GM12878 (cell line): ENCODE measurements at regions not wholly inside any gene's neighbourhood (a gene's known extent, or its start where the extent isn't known, plus 50 kb on each side); places are given as distances from the start of the nearest gene placed in this dataset.
A peak's percentile ranks its signal among the peaks of the same experiment; 100 is the strongest.

Experiments
- BACH1 ChIP-seq: fragments of 450-650 bp; IDR thresholded peaks from 2 replicates; pipeline ENCODE4 v1.6.1; 2017; ENCODE audit warnings: mild to moderate bottlenecking, borderline replicate concordance
- BCL11A ChIP-seq: IDR thresholded peaks from 2 replicates; pipeline ENCODE4 v1.6.1; 2011; ENCODE audit warnings: low read depth, low read length
- CHD1 ChIP-seq: IDR thresholded peaks from 2 replicates; pipeline ENCODE4 v1.6.1; 2012; ENCODE audit warnings: low read depth, low read length, improper control_type of control experiment
- CHD4 ChIP-seq: fragments of 200-600 bp; sonication (generic); IDR thresholded peaks from 2 replicates; pipeline ENCODE4 v1.6.1; 2016; ENCODE audit warnings: mild to moderate bottlenecking
- FOS ChIP-seq: IDR thresholded peaks from 3 replicates; pipeline ENCODE4 v1.6.1; 2011; ENCODE audit warnings: borderline replicate concordance; ENCODE audit not compliant: insufficient read length; ENCODE audit errors: extremely low read depth
- FOXK2 ChIP-seq: fragments of 450-650 bp; IDR thresholded peaks from 2 replicates; pipeline ENCODE4 v1.6.1; 2017; ENCODE audit warnings: mild to moderate bottlenecking, moderate library complexity
- GATAD2B ChIP-seq: fragments of 450-650 bp; conservative IDR thresholded peaks from 2 replicates; pipeline ENCODE4 v1.6.1; 2017; ENCODE audit warnings: low read depth, mild to moderate bottlenecking, moderate library complexity
- HCFC1 ChIP-seq: fragments of 150-350 bp; IDR thresholded peaks from 2 replicates; pipeline ENCODE4 v1.6.1; 2014; ENCODE audit warnings: low read length
- HDAC6 ChIP-seq: fragments of 200-600 bp; sonication (generic); IDR thresholded peaks from one replicate; pipeline ENCODE4 v1.8.0; 2017; ENCODE audit warnings: antibody characterized with exemption; ENCODE audit not compliant: unreplicated experiment
- LARP7 ChIP-seq: fragments of 450-650 bp; IDR thresholded peaks from 2 replicates; pipeline ENCODE4 v1.6.1; 2017; ENCODE audit warnings: mild to moderate bottlenecking
- MEF2A ChIP-seq: IDR thresholded peaks from 2 replicates; pipeline ENCODE4 v1.6.1; 2011; ENCODE audit warnings: low read depth, mild to moderate bottlenecking, low read length, moderate library complexity; ENCODE audit not compliant: insufficient read depth
- NBN ChIP-seq: fragments of 450-650 bp; IDR thresholded peaks from 2 replicates; pipeline ENCODE4 v1.6.1; 2016
- NFXL1 ChIP-seq: fragments of 450-650 bp; IDR thresholded peaks from 2 replicates; pipeline ENCODE4 v1.6.1; 2017; ENCODE audit warnings: antibody characterized with exemption, mild to moderate bottlenecking, borderline replicate concordance
- NKRF ChIP-seq: fragments of 450-650 bp; conservative IDR thresholded peaks from 2 replicates; pipeline ENCODE4 v1.6.1; 2017; ENCODE audit warnings: mild to moderate bottlenecking, moderate library complexity
- NR2C1 ChIP-seq: fragments of 450-650 bp; IDR thresholded peaks from 2 replicates; pipeline ENCODE4 v1.6.1; 2017; ENCODE audit warnings: antibody characterized with exemption, mild to moderate bottlenecking, moderate library complexity
- NRF1 ChIP-seq: conservative IDR thresholded peaks from 2 replicates; pipeline ENCODE4 v1.6.1; 2011; ENCODE audit warnings: mild to moderate bottlenecking, low read depth, low read length, improper control_type of control experiment
- PAX8 ChIP-seq: fragments of 450-650 bp; IDR thresholded peaks from 2 replicates; pipeline ENCODE4 v1.6.1; 2017; ENCODE audit warnings: mild to moderate bottlenecking, moderate library complexity
- POLR2A ChIP-seq: IDR thresholded peaks from 2 replicates; pipeline ENCODE4 v1.6.1; 2011; ENCODE audit warnings: low read depth, mild to moderate bottlenecking, low read length
- SMAD1 ChIP-seq: fragments of 450-650 bp; IDR thresholded peaks from 2 replicates; pipeline ENCODE4 v1.6.1; 2018; ENCODE audit warnings: mild to moderate bottlenecking, low read depth; ENCODE audit not compliant: partially characterized antibody
- SPI1 ChIP-seq: IDR thresholded peaks from 2 replicates; pipeline ENCODE4 v1.6.1; 2011; ENCODE audit warnings: low read depth, mild to moderate bottlenecking, low read length, moderate library complexity, borderline replicate concordance; ENCODE audit not compliant: insufficient read depth
- STAT1 ChIP-seq: fragments of 450-650 bp; conservative IDR thresholded peaks from 2 replicates; pipeline ENCODE4 v1.6.1; 2014; ENCODE audit warnings: antibody characterized with exemption, mild to moderate bottlenecking
- STAT3 ChIP-seq: IDR thresholded peaks from 2 replicates; pipeline ENCODE4 v1.6.1; 2011; ENCODE audit warnings: low read depth, low read length, improper control_type of control experiment
- SUZ12 ChIP-seq: fragments of 200-600 bp; sonication (generic); IDR thresholded peaks from one replicate; pipeline ENCODE4 v1.6.1; 2018; ENCODE audit warnings: antibody characterized with exemption, mild to moderate bottlenecking; ENCODE audit not compliant: unreplicated experiment
- TCF12 ChIP-seq: IDR thresholded peaks from 2 replicates; pipeline ENCODE4 v1.6.1; 2011; ENCODE audit warnings: low read depth, mild to moderate bottlenecking, low read length
- USF1 ChIP-seq: IDR thresholded peaks from 2 replicates; pipeline ENCODE4 v1.6.1; 2011; ENCODE audit warnings: borderline replicate concordance, low read depth, mild to moderate bottlenecking, moderate library complexity, mixed read lengths, low read length; ENCODE audit not compliant: insufficient read depth; ENCODE audit errors: extremely low read length
- USF2 ChIP-seq: IDR thresholded peaks from 2 replicates; pipeline ENCODE4 v1.6.1; 2011; ENCODE audit warnings: low read depth, low read length, improper control_type of control experiment, borderline replicate concordance
- YY1 ChIP-seq: IDR thresholded peaks from 2 replicates; pipeline ENCODE4 v1.6.1; 2011; ENCODE audit warnings: low read depth, mild to moderate bottlenecking, low read length
- ZNF592 ChIP-seq: fragments of 450-650 bp; IDR thresholded peaks from 2 replicates; pipeline ENCODE4 v1.6.1; 2017; ENCODE audit warnings: mild to moderate bottlenecking, moderate library complexity

- TF ChIP-seq BACH1 = no peak
- no peak for TF ChIP-seq NKRF
- TF ChIP-seq USF2 = no peak
- no peak for TF ChIP-seq TCF12
- no peak for TF ChIP-seq FOXK2
- no peak for TF ChIP-seq NR2C1
- no peak for TF ChIP-seq NRF1
- no peak for TF ChIP-seq SMAD1
- no peak for TF ChIP-seq SPI1
- TF ChIP-seq CHD4 = no peak
- TF ChIP-seq FOS = no peak
- no peak for TF ChIP-seq YY1
- no peak for TF ChIP-seq NBN
- TF ChIP-seq HCFC1 = no peak
- TF ChIP-seq GATAD2B = no peak
- TF ChIP-seq ZNF592 = no peak
- TF ChIP-seq LARP7 = no peak
- TF ChIP-seq POLR2A = no peak
- TF ChIP-seq BCL11A = no peak
- TF ChIP-seq SUZ12 = no peak
- TF ChIP-seq STAT3 = no peak
- TF ChIP-seq STAT1 = no peak
- no peak for TF ChIP-seq CHD1
- TF ChIP-seq USF1 = no peak
- TF ChIP-seq MEF2A = 0 out of 2 replicates have a peak, but pooled peaks have one; percentile 52
- no peak for TF ChIP-seq PAX8
- no peak for TF ChIP-seq HDAC6
- TF ChIP-seq NFXL1 = no peak
Observed at GRCh38 chr10:108051218-108051617, 886.7 kb upstream of the SORCS1 start (continued).
